Prostate gland (tissue), 2 donors: ENCODE measurements at regions not wholly inside any gene's neighbourhood (a gene's known extent, or its start where the extent isn't known, plus 50 kb on each side); places are given as distances from the start of the nearest gene placed in this dataset.

ENCODE experiments used
- CTCF ChIP-seq, 4 experiments: fragments of 200-600 bp in 2 of 4; fragments of 450-650 bp in 2 of 4; sonication (generic) in 2 of 4; IDR thresholded peaks; 1 replicate in 3 of 4; 2 replicates in 1 of 4; pipeline ENCODE4 v1.5.1; 2016 to 2019; ENCODE audit warnings: antibody characterized with exemption in 4 of 4, mild to moderate bottlenecking in 2 of 4, moderate library complexity in 2 of 4
- POLR2A ChIP-seq: fragments of 450-650 bp; IDR thresholded peaks from one replicate; pipeline ENCODE4 v1.6.1; 2016; ENCODE audit warnings: antibody characterized with exemption, mild to moderate bottlenecking
- POLR2AphosphoS5 ChIP-seq: sonication (generic); formaldehyde crosslinking; IDR thresholded peaks from one replicate; pipeline ENCODE4 v1.6.1; 2017; ENCODE audit warnings: antibody characterized with exemption

GRCh38 chr3:76178412-76178811, 393.1 kb upstream of the ZNF717 start:
- TF ChIP-seq POLR2A (no peak), CTCF (IDR thresholded peaks at IDR 0.05) (no peak), POLR2AphosphoS5 (no peak)
